Hippocampal formation (tissue), 2 donors: ENCODE measurements at regions not wholly inside any gene's neighbourhood (a gene's known extent, or its start where the extent isn't known, plus 50 kb on each side); places are given as distances from the start of the nearest gene placed in this dataset.
"Not testable (repeated sequence)": the region's sequence is repeated elsewhere in the genome, so short reads cannot be mapped to it uniquely, and the experiment has no call there.

Experiments used
- DNase-seq, 2 donors: peaks; one replicate each; lab custom pipeline; 2025; lab: John Stamatoyannopoulos, UW

DNA sequence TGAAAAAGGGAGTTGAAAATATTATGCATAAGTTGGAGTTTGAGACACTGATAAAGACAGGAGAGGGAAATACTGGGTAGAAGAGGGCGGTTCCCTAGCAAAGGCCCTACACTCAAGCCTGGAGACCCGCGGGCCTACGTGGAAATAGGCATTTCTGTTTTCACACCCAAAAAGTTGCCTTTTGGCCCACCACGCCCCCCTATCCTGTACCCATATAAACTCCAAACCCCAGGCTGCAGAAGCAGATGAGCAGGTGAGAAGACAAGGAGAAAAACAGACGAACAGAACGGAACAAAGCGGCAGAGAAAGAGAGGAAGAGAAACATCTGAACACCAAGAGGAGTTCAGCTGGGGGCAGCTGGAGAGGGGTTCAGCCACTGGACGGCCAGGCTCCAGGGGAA lies 177.9 kb downstream of the GALC start:
- no peak for DNase-seq

DNA sequence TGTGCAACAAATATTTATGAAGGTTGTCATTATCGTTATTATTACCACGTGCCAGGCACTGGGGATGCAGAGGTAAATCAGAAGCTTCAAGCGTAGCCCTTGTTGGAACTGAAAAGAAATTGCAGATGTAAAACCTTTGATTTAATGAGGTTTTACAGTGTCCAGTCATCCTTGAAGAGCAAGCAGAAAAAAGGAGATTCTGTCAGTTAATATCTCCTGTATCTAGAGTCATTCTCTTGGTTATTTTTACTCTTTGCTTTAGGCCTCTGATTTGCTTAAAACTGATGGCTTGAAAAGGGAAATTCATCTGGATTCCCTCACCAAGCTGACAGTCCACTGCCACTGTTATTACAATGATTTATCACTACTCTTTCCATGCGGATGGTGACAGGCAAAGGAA lies 179.3 kb downstream of the GALC start:
- no peak for DNase-seq

DNA sequence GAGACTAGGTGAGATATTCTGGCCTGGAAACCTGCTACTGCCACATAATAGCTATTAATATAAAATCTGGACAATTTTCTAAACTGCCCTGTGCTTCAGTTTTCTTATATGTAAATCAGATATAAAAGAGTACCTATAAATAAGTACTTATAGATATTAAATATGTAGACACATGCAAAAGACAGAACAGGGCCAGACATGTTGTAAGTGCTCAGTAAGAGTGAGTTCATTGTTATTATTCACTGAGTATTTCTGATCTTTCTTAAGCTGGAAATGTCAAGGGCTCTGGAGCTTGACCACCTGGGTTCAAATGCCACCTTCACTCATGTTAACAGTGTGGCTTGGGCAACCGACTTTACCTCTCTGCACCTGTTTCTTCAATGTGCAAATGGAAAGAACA lies 179.8 kb downstream of the GALC start:
- DNase-seq = no peak

DNA sequence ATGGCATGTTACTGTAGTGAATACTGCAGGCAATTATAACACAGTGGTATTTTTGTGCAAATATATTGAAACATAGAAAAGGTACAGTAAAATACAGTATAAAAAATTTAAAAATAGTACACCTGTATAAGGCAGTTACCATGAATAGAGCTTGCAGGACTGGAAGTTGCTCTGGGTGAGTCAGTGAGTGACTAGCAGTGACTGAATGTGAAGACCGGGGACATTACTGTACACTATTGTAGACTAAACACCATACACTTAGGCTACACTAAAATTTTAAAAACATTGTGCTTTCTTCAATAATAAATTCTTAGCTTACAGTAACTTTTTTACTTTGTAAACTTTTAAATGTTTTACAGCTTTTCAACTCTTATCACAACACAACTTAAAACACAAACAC lies 181.7 kb downstream of the GALC start:
- DNase-seq = no peak

DNA sequence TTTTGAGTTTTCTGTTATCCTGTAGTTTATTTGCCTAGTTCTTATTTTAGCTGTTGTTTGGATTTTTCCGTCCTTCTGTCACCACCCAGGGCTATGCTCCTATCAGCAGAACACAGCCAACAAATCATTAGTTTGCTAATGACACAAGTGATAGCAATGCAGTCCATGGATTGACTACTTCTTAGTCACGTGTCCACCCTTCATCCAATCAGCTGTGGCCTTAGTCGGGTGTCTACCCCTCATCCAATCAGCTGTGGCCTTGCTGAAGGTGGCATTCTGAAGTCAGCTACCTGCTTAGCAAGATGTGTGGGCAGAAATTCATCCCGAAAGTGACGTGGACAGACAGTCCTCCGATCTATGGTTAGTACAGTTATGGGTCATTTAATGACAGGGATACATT lies 182.3 kb downstream of the GALC start:
- no peak for DNase-seq

DNA sequence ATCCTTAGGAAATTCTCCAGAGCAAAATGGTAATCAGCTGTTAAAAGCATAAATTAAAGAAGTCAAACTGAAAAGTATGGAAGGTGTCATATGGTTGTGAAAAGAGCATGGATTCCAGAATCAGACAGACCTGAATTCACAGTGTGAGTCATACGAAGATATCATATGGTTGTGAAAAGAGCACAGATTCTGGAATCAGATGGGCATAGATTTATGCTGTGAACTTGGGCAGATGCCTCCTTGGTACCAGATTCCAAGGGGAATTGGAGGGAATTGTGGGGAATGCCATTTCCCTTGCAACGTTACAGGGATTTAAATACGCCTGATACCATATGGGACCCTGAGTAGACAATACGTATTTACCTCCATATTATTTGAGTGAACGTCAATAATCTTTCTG lies 183.7 kb downstream of the GALC start:
- no peak for DNase-seq

DNA sequence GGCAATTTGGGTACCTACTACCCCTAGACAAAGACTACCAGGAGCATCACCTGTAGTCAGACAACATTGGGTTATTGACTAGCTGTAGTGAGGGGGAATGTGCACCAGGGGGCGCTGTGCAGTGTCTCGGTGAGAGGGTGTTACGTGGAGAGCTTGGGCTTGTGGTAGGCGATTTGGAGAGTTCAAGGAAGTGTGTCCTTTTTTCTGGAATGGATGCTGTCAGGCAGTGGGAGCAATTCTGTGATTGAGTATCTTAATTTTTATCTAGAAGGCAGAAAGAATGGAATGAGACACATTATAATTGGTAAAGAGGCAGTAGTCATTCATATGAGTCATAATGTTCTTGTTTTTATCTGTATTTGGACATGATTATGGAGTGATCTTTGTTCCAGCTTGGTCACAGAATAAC lies 187.7 kb downstream of the GALC start:
- peak in 1 of 2 donors; percentile 1 for DNase-seq

DNA sequence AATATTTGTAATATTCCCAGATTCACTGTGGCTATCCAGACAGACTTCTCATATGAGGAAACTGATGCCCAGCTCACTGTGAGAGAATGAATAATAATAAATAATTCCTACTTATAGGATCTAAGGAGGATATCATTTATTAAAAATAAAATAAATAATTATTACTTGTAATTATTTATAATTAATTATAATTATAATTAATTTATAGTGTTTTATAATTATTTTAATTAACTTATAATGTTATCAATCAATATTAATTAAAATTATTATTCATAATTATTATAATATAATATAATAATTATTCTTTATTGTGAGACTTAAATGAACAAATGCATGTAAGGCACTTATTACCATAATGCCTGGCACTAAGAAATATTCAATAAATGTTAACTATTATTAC lies 192.8 kb downstream of the GALC start:
- DNase-seq = no peak

DNA sequence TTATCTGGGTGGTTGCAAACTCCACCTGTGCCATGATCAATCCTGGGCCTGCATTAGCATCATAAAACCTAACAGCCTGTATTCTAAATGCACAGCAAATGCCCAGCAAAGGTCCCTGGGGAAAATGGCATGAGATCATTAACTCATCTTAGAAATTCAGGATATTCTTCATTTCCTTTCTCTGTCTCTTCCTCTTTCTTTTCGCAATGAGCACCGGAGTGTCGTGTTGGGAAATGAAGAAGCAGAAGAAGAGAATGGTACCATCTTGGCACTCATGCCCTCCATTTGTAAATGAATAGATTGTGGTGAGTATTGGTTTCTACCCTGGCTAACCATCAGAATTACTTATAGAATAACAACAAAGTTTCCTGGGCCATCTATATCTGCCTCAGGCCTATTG lies 193.6 kb downstream of the GALC start:
- DNase-seq = no peak

DNA sequence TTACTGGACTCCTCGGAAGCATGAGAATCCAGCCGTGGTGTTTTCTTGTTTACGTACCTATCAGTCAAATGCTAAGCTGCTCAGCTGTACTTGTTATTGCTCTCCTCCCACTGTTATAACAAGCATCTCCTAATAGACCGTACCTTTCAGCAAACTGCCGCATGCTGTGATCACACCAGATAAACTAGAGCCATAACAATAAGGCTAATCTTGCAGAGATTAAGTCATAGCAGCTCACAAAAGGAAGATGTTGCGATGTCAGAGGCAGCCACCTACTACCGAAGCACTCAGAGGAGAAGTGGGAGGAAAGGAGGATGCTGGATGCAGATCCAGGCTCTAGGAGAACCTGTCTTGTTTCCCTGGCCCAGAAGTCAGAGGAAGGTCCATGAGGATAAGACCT lies 196.0 kb downstream of the GALC start:
- no peak for DNase-seq

DNA sequence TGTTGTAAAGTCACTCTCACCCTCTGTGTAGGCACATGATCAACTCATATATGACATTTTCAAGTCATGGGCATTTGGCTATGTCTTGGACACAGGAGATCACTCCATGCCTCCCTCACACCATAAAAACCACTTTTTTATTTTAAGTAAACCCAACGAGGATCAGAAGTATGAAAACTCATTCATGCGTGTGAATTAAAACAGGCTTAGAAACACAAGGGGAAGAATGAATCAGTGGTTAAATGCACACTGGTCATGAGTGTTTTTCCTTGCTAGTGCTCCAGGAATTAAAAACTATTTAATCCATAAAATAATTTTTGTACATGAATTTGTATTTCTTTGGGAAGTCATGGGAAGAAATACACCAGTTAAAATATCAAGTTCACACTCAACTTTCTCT lies 198.4 kb downstream of the GALC start:
- DNase-seq = no peak

DNA sequence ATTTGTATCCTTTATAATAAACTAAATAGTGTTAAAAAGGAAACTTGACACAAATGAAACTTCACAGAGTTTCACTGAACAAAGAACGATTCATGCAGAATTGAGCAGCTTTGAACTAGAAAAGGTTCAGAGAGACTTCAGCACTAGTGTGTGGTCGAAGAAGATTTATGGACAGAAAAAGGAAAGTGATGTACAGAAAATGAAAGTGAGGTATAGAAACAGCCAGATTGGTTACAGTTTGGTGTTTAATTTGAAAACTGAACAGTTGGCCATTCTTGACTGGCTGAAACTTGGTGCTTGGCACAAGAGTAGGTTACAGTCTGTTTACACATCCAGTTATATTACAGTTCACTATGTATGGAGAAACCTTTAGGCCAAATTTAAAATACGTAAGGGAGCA lies 207.1 kb downstream of the GALC start:
- DNase-seq = no peak

DNA sequence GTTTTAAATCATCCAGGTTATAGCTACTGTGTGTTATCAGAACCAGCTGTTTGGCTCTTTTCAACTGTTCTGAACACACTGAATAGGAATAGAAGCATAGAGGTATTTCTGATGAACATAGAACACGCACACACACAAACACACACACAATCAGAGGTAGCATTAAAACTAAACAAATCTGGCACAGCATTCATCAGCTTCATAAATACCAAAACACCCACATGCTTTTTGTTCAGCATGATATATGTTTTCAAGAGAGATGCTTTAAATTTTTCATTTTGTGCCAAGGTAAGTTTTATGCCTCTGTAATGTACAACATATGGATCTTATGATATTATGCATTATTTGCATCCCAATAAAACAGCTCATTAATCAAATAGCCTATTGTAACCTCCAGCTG lies 208.6 kb downstream of the GALC start:
- DNase-seq = no peak

DNA sequence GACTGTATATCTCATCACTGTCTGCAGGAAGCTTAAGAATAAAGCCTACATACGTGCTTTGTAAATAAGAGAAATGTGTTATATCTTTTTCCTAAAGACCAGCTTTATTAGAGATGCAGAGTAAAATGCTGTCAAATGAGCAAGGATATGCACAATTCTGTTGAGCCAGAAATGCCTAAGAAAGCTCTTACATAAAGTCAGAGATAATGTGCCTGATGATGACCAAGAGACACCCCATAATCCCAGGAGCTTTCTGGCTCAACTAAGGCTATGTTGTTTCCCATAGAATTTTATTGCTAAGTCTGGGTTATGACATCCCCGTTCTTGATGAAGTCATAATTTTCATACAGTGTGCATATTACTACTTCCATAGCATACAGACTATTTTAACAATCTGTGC lies 209.9 kb downstream of the GALC start:
- DNase-seq = no peak

DNA sequence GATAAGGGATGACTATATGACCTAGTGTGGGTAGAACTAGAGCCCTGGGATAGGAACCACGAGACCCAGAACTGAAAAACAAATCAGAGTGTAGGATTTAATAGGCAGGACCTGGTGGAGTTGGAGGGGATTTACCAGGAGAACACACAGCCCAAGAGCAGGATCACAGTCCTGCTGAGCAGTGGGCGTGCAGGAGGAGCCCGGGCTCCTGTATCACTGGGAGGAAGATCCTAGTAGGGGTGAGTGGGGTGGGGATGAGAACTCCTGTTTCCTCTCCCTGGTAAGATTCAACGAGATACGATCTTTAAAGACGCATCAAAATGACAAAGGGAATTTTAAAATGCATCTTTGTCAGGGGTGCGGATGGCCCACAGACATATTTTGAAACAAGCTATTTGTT lies 220.1 kb downstream of the GALC start:
- no peak for DNase-seq

DNA sequence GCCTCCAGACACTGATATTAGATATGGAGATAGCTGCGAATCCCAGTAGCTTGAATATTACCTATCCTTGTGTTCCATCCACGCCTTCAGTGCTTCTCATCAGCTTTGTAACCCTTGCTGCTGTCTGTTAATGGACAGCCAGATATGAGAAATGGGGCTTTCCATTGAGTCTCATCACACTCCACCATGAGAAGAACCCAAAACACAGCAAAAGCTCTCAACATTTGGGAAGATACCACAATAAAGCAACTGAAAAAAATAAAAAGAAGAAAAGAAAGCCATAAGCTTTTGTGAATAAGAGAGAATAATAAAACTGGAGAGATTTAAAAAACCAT lies 225.4 kb downstream of the GALC start:
- DNase-seq = no peak

DNA sequence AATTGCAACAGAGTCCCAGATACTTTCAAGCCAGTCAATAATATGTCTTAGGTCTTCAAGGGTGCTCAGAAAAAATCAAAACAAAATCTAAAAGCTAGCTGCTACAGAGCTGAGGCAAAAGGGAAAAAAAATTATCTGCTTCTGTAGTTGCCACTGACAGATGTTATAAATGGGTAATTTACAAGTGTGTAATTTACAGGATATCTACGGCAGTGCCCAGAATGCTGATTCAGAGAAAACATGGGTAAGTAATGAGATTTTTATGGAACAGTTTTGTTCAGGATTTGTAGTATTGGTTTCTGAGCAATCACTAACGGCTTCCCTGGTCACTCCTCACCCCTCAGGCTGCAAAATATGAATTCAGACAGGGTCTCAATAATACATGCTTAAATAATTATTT lies 234.1 kb downstream of the GALC start:
- no peak for DNase-seq

DNA sequence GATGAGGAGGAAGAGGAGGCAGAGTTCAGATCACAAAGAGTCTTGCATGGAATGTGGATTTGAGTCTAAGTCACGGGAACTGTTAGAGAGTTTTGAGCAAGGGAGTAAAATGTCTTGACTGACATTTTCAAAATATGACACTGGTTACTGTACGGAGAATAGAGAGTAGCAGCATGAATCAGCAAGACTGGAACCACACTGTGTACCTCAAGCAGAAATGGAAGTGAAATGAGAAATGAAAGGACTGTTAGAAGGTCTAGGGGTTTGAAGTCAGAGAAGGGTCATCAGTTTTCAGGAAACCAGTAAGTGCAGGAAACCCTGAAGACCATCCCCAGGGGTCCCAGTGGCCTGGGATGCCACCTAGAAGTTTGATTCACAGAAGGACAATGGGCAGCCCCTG lies 236.3 kb downstream of the GALC start:
- DNase-seq = no peak

DNA sequence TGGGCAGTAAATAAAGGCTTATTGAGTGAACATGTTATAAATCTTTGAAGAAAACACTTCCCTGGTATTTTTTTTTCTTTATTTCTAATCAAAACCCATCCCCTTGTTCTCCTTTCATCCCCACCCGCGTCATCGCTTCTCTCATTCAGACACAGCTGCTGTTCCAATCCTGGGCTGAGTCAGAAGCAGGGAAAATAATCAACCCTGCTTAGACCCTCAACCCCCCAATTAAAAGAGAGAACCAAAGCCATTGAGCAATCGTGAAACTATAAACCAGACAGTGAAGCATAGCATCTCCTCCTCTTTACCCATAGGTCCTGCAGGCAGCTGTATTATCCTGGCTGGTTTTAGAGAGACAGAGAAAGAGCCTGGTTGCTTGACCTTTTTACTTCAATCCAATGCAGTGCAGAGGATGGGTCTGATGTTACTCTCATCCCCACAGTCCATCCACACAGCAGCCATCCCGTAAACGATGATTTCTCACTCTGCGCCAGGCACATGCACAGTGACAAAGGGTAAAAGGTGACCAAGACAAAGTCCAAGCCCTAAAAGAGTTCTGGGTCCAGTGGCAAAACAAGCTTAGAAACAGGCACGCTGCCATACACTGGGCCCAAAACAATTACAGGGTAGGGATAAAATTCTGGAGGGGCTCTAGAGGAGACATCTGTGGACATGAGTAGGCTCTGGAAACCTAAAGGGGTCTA lies 238.3 kb downstream of the GALC start:
- DNase-seq = no peak

DNA sequence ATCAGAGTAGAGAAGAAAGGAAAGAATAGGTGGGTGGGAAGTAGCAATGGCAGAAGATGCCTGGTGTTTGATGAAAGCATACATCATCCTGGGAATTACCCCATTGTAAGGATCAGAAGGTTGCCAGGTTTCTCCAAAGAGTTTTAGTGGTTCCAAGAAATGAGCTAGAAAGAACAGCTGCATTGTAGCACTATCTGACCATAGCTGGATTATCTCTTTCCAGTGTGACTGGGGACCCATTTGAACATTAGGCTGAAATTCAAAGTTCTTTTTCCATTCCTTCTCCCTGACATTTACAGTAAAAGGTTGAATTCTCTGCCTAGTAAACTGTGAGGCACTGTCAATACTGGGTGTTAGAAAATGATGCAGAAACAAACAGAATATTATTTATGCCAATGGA lies 244.4 kb downstream of the GALC start:
- no peak for DNase-seq

DNA sequence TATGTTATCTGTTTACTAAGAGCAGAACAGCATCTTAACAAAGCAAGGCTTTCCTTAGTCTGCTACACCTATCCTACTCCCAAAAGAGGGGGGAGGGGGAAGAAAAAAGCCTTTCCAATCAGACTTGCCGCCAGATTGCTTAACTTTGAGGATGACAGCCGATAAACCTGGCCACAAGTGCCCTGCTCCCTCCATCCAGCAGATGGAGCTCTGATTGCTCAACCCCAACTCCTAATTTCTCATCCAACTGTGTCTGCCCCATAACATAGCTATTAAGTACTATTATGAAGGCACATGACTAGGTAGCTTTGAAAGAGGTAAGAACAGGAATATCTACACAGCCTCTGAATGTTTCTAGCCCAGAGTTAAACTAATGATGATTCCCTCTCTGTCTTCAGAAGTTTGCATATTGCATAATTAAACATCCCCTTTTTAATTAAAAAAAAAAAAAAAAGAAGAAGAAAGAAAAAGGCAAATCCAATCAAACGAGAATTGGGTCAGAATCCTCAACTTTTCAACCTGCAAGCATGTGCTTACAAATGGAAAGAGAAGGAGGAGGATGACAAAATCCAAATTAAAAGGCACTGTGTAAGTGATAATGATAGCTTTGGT lies 247.4 kb downstream of the GALC start:
- DNase-seq = no peak

DNA sequence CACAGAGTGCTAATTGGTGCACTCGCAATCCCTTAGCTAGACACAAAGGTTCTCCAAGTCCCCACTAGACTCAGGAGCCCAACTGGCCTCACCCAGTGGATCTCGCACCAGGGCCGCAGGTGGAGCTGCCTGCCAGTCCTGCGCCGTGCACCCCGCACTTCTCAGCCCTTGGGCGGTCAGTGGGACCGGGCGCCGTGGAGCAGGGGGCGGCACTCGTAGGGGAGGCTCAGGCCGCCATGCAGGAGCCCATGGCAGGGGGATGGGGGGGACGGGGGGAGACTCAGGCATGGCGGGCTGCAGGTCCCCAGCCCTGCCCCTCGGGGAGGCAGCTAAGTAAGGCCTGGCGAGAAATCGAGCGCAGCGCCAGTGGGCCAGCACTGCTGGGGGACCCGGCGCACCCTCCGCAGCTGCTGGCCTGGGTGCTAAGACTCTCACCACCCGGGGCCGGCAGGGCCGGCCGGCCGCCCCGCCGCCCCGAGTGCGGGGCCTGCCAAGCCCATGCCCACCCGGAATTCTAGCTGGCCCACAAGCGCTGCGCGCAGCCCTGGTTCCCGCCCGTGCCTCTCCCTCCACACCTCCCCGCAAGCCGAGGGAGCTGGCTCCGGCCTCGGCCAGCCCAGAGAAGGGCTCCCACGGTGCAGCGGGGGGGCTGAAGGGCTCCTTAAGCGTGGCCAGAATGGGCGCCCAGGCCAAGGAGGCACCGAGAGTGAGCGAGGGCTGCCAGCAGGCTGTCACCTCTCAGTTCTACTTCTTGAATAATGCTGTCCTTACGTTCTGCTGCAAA lies 258.2 kb downstream of the GALC start:
- DNase-seq = not testable (repeated sequence)

DNA sequence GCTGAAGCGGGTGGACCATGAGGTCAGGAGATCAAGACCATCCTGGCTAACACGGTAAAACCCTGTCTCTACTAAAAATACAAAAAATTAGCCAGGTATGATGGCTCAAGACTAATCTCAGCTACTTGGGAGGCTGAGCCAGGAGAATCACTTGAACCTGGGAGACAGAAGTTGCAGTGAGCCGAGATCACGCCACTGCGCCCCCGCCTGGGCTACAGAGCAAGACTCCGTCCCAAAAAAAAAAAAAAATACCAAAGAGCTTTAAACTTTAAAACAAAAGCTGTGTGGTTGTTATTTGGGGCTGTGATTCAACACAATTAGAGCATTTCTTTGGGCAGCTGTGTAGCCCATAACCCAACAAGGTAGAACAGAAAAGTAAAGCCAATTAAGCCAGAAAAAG lies 259.9 kb downstream of the GALC start:
- not testable (repeated sequence) for DNase-seq

DNA sequence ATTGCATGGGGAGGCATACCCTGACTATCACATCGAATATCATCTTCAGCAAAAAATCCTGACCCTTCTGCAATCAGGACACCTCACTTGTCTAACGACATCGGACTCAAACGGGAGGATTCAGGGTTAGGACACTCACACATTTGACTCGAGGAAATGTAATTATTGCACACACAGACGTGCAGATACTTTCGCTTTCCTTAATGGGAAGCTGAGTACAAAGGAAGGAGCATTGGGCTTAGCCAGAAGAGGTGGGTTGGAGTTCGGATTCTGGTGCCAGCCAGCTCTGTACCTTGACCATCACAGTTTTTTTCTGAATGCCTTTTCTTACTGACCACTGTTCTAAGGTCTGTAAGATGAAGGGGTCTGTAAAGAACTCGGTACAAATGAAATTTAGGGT lies 260.4 kb downstream of the GALC start:
- no peak for DNase-seq
